ENCODE measurements at regions not wholly inside any gene's neighbourhood (a gene's known extent, or its start where the extent isn't known, plus 50 kb on each side); places are given as distances from the start of the nearest gene placed in this dataset.

DNA sequence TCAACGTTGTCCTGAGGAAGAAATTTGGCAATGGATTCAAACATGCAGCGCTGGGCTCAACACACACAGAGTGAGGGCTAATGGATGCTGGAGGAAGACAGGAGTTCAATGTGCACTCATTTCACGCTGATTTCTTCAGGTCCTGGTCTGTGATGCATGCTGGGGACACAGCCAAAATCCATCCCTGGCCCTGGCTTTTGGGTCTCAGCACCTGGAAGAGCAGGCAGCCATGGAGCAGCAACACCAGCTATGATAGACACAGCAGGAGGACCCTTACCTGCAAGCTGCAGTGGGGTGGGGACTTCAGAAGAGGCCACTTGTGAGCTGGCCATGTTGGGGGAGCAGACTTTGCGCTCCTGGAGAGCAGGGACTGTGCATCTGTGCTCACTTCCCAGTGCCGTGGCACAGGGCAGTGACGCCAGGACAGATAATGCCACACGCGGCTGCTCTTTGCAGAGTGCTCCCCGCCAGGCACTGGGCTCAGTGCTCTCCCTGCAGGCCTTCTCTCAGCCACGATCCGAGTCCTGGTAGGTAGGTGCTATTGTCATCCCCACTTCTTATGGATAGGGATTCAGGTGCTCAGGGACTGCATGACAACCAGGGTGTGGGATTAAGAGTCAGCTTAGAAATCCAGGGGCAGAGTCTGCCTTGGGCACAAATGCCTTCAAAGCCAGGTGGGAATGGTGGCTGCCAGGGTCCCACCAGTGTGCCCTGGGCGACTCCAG lies 138.8 kb upstream of the UNC5B start:
- no peak for DNase-seq

DNA sequence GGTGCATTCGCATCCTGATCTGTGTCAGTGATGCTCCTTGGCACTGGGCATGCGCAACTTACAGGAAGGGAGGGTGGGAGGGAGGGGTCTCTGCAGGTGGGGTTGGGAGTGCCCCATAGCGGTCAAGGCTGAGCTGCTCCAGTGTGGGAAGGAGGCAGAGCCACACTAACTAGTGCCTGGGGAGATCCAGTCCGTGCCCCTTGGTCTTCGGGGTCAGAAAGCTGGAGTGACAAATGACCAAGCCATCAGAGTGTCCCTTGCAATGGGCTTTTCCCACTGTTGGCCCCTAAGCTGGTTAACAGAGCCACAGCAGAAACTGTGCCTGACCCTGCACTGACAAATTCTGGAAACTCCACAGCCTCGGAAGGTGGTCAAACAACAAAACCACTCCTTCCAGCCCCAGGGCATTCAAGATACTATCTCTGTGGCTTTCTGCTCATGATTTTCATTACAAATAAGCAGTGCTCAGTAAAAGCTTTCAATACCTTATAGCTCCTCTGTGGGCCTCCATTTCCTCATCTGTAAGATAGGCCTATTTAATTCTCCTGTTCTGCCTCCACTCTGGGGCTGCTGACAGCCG lies 138.1 kb upstream of the UNC5B start:
- no peak for DNase-seq

DNA sequence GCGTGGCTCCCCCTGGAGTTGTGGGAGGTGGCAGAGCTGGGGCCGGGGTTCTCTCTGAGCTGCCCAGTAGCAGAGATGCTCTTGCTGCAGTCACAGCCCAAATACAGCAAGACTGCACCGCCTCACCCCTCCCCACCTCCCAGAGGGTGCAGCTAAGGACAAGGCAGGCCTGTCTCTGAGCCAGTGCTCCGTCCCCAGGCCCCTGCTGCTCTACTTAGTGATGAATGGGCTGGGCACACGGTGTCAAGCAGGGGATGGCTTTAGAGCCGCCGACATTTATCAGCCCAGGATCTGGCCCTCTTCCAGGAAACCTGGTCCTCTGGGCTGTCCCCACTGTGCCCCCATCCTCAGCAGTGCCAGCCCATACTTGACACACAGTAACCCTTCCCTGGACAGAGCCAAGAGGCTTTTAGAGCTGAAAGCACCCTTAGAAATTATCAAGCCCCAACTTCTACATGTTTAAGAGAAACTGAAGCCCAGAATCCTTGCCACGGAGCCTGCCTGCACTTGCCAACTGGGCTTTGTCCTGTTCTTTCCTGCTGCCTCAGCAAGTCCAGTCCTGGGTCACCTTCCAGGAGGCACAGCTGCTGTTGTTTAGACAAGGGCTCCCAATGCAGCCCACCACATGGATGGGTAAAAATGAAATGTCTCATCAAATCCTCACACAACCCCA lies 137.1 kb upstream of the UNC5B start:
- no peak for DNase-seq

DNA sequence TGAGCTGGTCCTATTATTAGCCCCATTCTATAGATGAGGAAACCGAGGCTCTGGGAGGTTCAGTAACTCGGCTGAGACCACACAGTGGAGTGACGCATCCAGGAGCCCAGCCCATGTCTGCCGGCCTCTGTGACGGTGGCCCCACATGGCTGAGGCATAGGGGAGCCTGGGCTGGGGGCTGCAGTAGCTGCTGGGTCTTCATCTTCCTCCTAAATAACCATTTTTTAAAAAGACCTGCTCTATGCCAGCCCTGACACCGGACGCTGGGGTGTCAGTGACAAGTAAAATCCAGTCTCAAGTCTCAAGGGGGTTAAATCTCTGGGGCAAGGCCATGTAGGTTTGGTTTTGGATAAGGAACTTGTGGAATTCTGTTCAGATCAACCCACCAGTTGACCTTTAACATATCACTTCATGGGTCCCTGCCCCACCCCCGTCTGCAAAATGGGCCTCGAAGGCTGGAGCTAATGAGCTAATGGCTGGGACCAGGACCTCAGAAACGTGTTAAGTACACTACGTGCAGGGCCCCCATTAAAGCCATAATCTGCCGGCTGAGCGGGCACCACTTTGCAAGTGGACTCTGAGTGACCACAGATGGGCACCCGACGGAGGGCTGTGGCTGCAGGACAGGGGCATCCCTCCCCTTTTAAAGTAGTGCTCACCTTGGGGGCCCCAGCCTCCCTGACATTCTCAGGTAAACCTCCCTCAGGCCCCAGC lies 136.5 kb upstream of the UNC5B start:
- no peak for DNase-seq

DNA sequence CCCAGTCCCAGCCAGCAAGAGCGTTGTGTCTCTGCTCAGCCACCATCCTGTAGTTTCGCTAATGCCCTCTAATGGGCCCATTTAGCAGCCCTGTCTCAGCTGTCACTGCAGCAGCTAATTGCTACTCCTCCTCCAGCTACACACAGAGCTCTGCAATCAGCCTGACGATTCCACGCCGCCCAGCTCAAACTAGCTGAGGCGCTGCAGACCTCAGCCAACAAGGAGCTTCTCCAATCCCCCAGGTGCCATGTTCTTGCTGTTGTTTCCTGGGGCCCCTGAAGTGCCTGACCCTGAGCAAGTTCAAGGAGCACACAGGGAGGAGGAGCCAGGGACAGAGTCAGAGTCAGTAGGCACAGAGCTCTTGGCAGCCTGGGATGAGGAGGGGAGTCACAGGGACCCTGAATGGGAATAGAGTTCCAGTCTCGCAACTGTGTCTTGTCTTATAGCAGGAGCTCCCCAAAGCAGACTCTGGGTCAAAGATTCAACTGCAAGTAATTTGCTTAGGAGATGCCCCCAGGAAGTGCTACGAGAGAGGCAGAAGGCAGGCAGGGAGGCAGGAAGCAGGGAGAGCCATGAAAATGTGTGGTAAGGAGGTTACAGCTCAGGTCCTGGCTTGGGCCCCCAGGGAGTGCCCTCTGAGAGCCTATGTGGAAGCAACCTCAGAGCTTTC lies 135.8 kb upstream of the UNC5B start:
- no peak for DNase-seq

DNA sequence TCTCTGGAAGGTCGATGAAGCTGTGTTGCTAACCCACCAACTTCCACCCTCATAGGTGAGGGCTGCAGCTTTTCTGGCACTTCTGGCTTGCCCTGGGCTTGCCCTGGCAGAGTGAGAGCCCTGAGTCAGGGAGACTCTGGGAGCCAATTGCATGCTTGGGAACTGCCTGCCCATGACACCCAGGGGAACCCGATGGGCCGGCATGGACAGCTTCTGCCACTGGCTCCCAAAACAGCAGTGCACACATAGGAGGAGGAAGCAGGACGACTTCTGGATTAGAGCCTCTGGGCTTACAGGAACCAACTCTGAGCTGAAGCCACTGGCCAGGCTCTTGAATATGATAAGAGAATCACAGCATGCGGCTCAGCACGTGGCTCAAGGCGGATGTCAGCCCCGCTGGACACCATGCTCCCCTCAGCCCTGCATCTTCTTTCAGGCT lies 135.2 kb upstream of the UNC5B start:
- no peak for DNase-seq

DNA sequence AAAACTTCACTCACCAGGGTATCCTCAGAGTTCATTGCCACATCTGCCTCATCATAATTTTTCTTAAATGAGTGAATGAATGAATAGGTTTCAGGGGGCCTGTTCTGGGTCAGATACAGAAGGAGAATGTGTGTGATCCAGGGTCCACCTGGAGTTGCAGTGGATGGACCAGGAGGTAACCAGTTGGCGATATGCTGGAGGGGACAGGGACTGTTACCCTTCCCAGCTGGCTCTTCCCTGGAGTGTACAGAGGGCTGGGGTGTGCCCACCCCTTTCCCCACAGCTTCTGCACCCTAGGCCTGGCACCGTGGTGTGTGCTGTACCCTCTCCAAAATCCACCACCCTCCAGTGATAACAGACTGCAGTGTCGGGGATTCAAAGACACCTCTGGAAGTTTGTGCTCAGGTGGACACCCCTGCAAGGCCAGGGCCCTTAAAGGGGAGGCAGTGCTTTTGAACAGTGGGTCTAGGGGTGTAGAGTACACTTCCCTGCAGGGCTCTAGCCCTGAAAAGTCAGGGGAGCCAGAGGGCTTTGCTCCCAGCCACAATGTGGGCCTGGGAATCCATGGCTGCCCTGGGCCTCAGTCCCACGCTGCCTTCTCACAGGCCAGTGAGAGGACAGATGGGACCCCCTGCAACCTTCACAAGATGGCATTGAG lies 134.4 kb upstream of the UNC5B start:
- DNase-seq, result no peak

DNA sequence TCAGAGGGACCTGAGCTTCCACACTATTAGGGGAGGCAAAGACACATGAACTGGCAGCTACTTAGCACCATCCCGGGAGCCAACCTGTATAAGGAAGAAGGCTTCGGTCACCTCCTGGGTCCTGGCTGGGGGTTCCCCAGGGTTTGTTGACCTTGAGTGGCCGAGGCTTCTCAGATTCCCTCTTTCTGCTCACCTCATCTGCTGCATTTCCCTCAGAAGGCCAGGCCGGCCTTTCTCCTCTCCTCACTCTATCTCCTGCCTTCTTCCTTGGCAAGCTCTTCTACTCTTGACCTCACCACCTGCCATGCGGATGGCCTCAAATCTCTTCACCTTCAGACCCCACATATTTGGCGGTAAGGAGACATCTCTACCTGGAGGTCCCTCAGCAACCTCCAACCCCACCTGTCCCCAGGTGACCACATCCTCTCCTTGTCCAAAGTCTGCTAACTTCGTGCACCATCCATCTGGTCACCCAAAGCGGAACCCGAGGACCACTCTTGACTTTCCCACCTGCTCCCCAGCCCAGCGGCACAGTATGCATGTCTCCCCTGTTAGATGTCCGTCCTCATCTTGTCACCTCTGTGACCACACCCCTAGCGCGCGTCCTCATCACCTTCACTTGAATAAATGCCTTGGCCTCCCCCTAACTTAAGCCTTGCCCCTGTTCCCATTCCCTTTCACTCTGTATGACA lies 133.8 kb upstream of the UNC5B start:
- DNase-seq, result peak in 1 of 2 experiments; percentile 5

DNA sequence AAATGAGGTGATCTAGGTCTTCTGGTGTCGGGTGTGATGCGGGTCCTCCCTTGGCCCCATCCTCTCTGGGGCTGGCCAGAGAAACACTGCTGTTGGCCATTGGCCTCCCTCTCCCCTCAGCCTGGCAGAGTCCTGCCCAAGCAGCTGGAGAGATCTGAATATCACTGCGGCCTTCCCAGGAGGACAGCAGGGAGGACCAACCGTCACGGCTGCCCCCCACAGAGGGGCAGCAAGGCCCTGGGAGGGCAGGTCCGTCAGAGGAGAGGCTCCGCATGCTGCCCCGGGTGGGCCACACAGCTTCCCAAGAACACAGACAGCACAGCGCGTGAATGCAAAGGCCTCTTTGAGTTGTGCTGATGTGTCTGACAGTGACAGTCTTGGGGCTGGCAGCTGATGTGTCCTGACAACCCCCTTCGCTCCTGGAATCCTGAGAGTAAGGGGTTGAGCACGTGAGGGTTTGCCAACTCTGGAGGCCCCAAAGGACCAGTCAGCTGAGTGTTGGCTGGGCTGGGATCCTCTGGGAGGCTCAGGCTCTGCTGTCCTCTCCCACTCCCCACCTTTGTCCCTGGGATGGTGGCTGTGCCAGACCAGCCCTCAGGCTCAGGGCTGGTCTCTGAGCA lies 132.5 kb upstream of the UNC5B start:
- peak in 1 of 2 experiments; percentile 8 for DNase-seq

DNA sequence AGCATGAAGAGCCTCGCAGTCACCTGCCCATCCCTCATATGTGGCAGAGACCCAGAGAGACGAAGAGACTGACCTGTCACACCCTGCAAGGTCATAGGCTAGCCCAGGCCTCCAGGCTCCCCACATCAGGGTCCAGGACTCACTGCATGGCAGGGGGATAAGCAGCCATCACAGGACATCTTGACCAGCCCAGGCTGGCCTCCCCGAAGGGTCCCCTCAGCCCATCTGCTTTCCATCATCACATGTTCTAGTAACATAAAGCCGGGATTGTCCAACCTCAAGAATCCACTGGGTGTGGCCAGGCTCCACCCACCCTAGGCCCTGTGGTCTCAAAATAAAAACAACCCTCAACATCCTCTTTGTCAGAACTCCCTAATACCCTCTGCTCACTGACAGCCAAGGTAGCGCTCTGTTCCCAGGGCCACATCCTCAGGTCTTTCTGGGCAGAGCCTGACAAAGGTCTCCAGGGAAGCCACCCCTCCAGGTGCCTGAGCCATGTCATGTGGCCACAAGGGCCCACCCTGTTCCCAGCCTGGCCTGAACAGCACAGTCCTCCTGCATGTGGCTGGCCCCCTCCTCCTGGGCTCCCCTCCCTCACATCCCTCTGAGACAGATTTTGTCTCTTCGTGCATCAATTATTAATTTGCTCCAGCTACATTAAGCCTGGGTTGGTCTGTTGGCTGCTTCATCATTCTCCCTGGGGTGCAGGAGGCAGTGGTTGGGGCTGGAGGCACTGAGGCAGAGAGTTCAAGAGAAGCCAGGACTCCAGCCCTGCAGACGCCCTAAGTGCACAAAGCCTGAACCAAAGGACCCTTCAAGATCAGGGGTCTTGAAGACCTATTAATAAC lies 131.8 kb upstream of the UNC5B start:
- DNase-seq, result peak in 1 of 2 experiments; percentile 6

DNA sequence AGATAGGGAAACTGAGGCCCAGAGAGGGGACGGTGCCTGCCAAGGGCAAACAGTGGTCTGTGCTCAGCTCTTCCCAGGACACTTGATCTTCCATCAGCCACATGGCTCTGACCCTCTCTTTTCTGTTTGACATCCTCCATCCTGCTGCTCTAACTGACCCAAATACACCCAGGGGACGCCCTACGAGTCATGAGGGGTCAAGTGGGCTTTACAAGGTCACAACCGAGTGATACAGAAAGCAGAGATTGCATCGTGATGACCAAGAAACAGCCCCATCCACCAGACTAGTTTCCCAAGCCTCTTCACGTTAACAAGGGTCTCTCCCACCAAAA lies 131.2 kb upstream of the UNC5B start:
- DNase-seq, result no peak

DNA sequence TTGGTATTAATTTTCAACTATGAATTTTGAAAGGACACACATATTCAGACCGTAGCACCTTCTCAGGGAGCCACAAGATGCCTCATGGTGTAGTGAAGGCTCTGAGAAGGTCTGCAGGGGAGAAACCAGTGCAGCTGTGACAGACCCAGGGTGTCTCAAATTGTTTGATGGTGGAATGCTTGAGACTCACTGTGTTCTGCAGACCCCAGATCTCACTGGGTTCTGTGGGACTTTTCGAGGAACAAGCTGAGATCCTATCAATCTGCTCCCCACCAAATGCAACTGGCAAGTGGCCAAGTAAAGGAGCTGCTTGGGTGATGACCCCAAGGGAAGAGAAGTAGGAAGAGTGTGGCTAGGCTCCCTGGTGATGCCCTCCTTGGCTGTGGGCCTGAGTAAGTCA lies 130.5 kb upstream of the UNC5B start:
- peak in 1 of 2 experiments; percentile 4 for DNase-seq

DNA sequence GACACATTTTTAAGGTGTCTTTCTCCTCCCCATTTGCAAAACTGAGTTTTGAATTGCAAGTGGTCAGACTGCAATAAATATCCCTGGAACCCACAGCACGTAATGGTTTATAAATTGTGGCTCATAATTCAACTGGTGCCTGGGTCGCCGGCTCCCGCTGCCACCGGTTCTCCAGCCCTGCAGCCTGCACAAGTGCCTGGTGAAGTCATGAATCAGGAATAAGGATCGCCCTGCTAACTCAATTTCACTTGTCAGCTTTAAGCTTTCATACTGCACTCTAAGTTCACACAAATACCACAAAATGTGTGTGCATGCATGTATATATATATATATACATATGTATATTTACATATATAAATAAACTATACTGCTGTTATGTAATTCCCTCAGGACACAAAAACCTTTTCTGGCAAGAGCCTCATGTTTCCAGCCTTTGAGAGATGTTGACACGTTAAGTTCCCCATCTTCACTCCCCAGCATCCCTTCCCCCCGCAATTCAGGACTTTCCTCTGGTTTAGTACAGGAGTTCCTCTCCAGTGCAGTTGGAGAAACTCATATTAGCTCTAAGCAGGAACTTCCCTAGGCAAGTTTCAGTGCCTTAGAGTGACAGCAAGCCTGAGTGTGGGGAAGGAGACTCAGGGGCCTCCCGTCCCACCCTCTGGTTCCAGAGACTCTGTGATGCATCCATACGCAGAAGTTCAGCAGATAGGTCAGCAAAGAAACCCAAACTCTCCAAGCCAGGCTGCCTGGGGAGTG lies 129.2 kb upstream of the UNC5B start:
- DNase-seq, result no peak

DNA sequence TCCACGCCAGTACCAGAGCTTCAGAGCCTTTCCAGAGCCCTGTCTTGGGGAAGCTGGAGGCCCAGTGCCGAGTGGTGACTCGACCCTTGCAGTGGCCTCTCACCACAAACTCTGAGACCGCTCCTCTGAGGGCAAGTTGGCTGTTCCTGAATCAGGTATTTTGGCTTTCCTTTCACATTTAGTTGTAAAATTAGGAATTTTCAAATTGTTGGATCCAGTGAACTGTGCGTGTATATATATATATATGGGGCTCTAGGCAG lies 128.7 kb upstream of the UNC5B start:
- no peak for DNase-seq

DNA sequence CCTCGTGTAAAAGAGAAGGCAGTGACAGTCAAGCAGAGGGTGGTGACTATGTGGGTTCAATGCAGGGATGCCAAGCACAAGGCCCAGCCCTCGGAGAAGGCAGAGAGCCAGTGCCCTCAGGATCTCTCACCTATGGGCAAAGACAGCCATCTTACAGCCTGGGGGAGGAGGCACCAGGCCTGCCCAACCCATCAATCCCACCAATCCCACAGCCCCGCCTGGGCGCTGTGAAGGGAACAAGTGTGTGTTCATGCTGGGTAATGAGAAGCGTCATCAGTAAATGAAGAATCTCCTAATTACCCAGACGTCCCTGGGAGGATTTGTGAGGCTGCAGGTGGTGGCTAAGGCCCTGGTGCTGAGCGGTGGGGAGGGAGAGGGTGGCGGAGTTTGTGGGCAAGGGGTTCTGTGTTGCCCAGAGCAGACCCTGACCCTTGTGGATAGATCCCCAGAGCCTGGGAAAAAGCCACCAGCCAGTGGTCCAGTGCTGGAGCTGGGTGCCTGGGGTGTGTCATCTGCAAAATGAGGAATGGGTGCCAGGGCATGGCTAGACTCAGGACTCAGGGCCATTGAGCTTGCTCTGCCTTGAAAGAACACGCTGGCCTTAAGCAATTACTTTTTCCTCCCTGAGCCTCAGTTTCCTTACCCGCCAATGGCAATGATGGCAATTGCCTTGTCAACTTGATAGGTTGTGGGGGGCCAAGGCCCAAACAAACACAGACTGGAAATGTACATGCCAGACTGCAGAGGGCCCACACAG lies 128.1 kb upstream of the UNC5B start:
- no peak for DNase-seq

DNA sequence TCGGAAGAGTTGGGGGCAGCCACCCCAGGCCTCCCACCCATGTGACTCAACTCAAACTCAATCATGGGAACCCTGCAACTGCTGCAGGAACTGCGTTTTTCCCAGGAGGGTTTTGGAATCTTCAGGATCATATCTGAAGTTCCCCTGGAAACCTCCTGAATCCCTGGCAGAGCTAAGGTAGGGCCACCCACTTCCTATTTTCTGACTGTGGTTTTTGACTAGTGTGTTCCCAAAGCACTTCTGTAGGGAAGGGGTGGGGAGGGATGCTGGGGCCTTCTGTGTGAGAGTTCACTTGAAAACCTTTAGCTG lies 127.6 kb upstream of the UNC5B start:
- DNase-seq, result no peak

DNA sequence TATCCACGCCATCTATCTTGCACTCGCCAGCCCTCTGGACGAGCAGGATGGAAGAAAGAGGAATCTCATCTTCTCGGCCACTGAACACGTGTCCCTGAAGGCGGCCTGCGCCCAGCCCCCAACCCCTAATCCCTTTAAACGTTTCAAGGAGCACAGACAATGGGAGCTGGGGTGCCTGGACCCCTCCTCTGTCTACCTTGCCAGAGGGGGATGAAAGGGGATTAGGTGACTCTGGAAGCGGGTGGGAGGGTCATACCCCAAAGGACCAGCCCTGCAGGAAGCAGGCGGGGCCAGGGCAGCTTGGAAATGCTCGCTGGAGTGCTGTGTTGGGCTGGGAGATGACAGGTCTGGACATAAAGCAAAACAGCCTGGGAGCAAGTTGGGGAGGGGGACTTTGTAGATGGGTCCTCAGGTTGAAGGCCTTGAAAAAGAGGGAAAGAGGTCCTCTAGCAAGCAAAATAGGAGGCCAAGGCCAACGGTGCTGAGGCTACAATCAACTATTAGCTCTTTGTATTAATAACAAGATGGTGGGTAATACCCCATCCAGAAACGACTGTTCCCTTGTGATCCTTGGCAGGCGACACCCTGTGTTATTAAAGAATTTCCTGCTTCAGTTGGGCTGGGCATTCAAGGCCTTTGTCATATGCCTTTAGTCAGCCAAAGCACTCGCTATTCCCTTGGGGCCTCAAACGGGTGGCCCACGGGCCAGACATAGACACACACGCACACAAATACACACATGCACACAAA lies 126.5 kb upstream of the UNC5B start:
- DNase-seq, result peak in 1 of 2 experiments; percentile 13

DNA sequence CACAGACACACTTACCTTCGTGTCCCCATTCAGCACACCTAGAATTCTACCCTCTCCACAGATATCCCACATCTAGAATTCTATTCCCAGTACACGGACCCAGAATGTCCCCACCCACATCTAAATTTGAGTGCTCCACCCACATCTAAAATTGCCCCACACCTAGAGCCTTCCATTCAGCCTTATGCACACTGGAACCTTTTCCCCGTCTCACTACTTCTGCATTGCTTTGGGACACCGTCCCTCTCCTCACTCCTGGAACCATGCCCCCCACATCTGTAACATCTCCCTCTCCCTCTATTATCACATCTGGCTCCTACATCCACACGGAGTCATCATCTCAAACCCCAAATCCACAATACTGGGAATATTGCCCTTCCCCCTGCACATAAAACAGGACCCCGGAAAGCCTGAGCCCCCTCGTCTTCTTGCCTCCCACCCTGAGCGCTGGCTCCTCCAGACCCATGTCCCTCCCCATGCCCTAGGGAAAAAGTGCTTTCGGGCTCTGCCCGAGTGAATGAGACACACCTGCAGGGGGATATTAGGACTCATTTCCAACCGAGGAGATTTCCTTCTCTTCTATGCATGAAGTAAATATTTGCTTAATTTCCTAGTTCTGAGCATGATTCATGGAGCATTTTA lies 125.8 kb upstream of the UNC5B start:
- peak in 1 of 2 experiments; percentile 4 for DNase-seq

Data from activated T-cell treated with anti-CD3 and anti-CD28 coated beads, Interleukin-2, amount 50 U/mL, for 48 hours (primary cell).